Brain microvascular endothelial cell (primary cell): ENCODE measurements at regions not wholly inside any gene's neighbourhood (a gene's known extent, or its start where the extent isn't known, plus 50 kb on each side); places are given as distances from the start of the nearest gene placed in this dataset.

Experiments
- DNase-seq: peaks from one replicate; pipeline ENCODE4 v3.0.0-alpha.2; 2020
- H3K27ac ChIP-seq: fragments of 250-450 bp; sonication (Bioruptor Pico); 2 replicates; pipeline ENCODE4 v1.5.1; 2020; ENCODE audit warnings: mild to moderate bottlenecking, moderate library complexity
- H3K27me3 ChIP-seq: fragments of 250-450 bp; sonication (Bioruptor Pico); replicated peaks from 2 replicates; pipeline ENCODE4 v1.5.1; 2020; ENCODE audit warnings: mild to moderate bottlenecking
- H3K36me3 ChIP-seq: fragments of 250-450 bp; sonication (Bioruptor Pico); replicated peaks from 2 replicates; pipeline ENCODE4 v1.5.1; 2020; ENCODE audit warnings: mild to moderate bottlenecking
- H3K4me3 ChIP-seq: 2 replicates; pipeline ENCODE4 v1.5.1; 2011; ENCODE audit warnings: low read depth, mild to moderate bottlenecking, control low read depth, low read length, moderate library complexity
- in situ Hi-C: cut with HindIII; loops from 2 replicates; pipeline ENCODE4 v1.10.0; 2017; ENCODE audit warnings: low sequenced_read_pairs, low pct_ligation_motif_present
- TF ChIP-seq, protein P1 (sequence below): IDR thresholded peaks from 2 replicates; pipeline ENCODE4 v1.5.1; 2011; ENCODE audit warnings: low read depth, mild to moderate bottlenecking, moderate library complexity, low read length, control low read depth, inconsistent platforms; ENCODE audit errors: missing control alignments

DNA sequence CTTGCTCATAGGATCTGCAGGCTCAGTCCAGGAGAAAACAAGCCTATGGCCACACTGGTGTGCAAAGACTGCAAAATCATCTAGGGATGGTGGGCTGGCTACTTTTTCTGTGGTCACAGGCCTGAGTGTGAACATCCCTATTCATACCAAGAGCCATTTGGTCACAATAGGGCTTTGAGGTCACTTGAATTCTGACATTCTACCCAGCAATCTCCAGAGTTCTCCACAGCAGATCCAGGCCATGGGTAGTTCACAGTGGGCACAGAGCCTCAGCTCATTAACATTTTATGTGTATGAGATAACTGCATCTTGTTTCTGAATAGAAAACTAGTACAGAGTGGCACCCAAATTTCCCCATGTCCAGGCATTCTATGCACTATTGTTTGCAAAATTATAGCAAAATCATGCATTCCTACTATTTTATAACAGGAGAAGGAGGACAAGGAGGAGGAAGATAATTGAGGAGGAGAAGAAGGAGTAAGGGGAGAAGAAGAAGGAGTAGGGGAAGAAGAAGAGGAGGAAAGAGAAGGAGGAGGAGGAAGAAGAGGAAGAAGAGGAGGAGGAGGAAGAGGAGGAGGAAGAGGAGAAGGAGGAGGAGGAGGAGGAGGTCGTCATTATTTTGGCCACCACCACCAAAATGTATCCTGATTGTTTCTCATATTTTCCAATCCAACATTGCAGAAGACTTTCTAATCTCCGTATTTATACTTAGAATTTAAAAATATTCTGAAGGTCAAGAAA, 129.0 kb downstream of the SEMA6D start:
- H3K36me3 ChIP-seq, result no peaks in the 10 kb centered on the region
- H3K27me3 ChIP-seq, result no peaks in the 10 kb centered on the region
- DNase-seq, result no peak
- H3K4me3 ChIP-seq, result no peak overlapping the region
- TF ChIP-seq, protein P1, sequence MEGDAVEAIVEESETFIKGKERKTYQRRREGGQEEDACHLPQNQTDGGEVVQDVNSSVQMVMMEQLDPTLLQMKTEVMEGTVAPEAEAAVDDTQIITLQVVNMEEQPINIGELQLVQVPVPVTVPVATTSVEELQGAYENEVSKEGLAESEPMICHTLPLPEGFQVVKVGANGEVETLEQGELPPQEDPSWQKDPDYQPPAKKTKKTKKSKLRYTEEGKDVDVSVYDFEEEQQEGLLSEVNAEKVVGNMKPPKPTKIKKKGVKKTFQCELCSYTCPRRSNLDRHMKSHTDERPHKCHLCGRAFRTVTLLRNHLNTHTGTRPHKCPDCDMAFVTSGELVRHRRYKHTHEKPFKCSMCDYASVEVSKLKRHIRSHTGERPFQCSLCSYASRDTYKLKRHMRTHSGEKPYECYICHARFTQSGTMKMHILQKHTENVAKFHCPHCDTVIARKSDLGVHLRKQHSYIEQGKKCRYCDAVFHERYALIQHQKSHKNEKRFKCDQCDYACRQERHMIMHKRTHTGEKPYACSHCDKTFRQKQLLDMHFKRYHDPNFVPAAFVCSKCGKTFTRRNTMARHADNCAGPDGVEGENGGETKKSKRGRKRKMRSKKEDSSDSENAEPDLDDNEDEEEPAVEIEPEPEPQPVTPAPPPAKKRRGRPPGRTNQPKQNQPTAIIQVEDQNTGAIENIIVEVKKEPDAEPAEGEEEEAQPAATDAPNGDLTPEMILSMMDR, result no peak
- no peak overlapping the region for H3K27ac ChIP-seq
- in situ Hi-C loops, result no loop called here

DNA sequence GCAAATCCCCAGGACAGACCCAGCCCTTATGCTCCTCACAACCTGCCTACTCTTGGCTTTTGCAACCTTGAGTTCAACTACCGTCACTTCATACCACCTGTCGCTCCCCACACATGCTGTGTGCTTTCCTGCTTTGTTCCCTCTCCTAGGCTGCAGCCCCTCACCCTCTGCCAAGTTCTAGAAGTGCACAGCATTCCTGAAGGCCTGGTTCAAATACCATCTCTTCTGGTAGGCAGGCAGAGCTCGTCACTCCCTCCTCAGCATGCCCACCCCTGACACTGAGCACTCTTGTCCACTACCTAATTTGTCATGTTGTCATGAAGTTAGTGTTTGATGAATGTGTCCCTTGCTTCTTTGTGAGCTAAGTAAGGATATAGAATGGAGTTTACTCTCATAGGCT, 129.6 kb downstream of the SEMA6D start:
- Histone ChIP-seq H3K36me3 (no peaks in the 10 kb centered on the region), H3K4me3 (no peak overlapping the region), H3K27ac (no peak overlapping the region), H3K27me3 (no peaks in the 10 kb centered on the region)
- in situ Hi-C loops, result no loop called here
- DNase-seq, result no peak
- TF ChIP-seq, protein P1, result no peak

DNA sequence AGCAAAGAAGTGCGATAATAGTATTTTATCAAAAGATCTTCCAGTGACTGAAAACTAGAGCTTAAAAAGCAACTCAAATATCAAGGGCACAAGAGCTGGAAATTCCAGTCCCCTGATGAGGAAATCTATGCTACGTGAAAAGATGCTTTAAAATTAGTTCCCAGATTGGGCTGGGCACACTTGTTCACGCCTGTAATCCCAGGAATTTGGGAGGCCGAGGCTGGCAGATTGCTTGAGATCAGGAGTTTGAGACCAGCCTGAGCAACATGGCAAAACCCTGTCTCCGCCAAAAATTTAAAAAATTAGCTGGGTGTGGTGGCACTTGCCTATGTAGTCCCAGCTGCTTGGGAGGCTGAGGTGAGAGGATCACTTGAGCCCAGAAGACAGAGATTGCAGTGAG, 138.8 kb downstream of the SEMA6D start:
- no peaks in the 10 kb centered on the region for H3K36me3 ChIP-seq
- in situ Hi-C loops, result no loop called here
- TF ChIP-seq, protein P1, result no peak
- no peak overlapping the region for H3K27ac ChIP-seq
- H3K27me3 ChIP-seq, result no peaks in the 10 kb centered on the region
- no peak overlapping the region for H3K4me3 ChIP-seq
- DNase-seq, result no peak

DNA sequence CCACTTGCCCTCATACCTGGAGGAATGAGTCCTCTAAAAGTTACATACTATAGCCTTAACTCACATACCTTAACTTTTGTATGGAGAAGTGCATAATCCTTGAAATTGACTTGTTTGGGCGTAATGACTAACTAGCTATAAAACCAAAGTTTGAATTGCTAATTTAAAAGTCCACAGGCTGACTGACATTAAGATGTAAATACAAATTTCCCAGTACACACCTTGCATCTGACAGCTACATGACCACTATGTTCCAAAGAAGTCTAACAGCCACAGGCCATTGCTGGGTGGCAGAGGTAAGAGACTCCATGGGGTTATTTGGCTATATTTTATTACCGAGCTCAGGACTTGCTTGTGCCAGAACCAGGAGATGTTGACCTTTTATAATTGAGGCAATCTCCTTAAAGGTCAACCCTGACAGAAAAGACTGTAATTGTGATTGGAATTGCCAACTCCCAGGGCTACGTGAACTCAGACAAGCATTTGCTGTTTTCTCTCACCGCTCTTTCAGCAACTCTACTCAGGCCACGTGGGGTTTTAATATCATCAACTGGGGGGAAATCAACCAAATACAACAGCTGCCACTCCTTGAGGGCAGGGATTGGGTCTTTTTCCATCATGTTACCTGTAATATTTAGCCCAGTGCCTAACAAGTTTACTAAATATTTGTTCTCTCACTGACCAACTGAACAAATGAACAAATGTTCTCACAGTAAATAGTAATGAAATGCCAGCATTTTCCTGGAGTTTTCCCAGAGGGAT, 139.9 kb downstream of the SEMA6D start:
- DNase-seq, result no peak
- Histone ChIP-seq H3K4me3 (no peak overlapping the region), H3K27ac (no peak overlapping the region), H3K36me3 (no peaks in the 10 kb centered on the region), H3K27me3 (no peaks in the 10 kb centered on the region)
- TF ChIP-seq, protein P1, result no peak
- in situ Hi-C loops, result no loop called here

DNA sequence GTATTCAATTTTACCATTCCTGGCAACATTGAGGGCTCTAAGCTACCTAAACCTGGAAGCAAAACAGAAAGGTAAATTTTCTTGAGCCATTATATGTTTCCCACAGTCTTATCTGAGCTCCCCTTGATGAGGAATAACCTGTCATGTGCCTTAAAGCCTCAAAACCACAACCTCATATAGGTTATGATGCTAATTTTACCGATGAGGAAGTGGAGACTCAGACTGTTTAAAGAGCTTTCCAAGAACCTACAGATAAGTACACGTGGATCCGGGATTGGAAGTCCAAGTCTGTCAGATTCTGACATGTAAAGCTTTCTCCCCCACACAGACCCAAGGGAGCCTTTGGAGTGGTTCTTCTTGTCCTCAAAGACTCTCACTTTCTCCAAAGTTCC, 140.5 kb downstream of the SEMA6D start:
- in situ Hi-C loops, result no loop called here
- no peaks in the 10 kb centered on the region for H3K36me3 ChIP-seq
- H3K4me3 ChIP-seq, result no peak overlapping the region
- TF ChIP-seq, protein P1, result no peak
- no peak overlapping the region for H3K27ac ChIP-seq
- DNase-seq, result no peak
- H3K27me3 ChIP-seq, result no peaks in the 10 kb centered on the region
